ENCODE measurements at regions not wholly inside any gene's neighbourhood (a gene's known extent, or its start where the extent isn't known, plus 50 kb on each side); places are given as distances from the start of the nearest gene placed in this dataset.

- TF ChIP-seq CTCF (conservative IDR thresholded peaks at IDR 0.05) (no peak), EZH2 (IDR thresholded peaks at IDR 0.05; ENCODE audit: low read depth) (no peak)
These were observed 147.6 kb downstream of the ST8SIA4 start for GRCh38 chr5:100755435-100755834.

Measured in PC-9 (cell line).